ENCODE measurements at regions not wholly inside any gene's neighbourhood (a gene's known extent, or its start where the extent isn't known, plus 50 kb on each side); places are given as distances from the start of the nearest gene placed in this dataset.
"Not testable (repeated sequence)": the region's sequence is repeated elsewhere in the genome, so short reads cannot be mapped to it uniquely, and the experiment has no call there.

DNA sequence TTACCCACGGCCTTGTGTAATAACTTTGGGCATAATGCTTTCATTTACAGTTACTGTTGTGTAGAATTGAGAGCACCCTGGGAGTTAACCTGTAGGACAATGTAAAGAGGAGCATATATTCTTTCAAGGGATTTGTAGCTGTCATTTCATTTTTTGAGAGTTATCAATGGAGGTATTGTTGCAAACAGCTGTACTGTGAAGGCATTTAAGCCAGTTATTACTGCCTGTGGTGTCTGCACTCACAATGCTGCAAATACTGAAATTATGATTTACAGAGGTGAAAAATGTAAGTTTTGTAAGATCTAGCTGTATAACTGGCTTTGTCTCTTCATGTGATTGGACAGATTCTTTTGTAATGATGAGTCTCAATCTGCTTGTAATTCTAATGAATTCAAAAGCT, 131.5 kb upstream of the FAT1 start:
- H3K4me3 ChIP-seq (ENCODE audit: low read length): no peak overlapping the region
- no peak for DNase-seq (ENCODE audit: low read depth)
- TF ChIP-seq, protein P1, sequence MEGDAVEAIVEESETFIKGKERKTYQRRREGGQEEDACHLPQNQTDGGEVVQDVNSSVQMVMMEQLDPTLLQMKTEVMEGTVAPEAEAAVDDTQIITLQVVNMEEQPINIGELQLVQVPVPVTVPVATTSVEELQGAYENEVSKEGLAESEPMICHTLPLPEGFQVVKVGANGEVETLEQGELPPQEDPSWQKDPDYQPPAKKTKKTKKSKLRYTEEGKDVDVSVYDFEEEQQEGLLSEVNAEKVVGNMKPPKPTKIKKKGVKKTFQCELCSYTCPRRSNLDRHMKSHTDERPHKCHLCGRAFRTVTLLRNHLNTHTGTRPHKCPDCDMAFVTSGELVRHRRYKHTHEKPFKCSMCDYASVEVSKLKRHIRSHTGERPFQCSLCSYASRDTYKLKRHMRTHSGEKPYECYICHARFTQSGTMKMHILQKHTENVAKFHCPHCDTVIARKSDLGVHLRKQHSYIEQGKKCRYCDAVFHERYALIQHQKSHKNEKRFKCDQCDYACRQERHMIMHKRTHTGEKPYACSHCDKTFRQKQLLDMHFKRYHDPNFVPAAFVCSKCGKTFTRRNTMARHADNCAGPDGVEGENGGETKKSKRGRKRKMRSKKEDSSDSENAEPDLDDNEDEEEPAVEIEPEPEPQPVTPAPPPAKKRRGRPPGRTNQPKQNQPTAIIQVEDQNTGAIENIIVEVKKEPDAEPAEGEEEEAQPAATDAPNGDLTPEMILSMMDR (IDR thresholded peaks at IDR 0.05; ENCODE audit: insufficient read depth, low read depth, low read length, missing control alignments): no peak

DNA sequence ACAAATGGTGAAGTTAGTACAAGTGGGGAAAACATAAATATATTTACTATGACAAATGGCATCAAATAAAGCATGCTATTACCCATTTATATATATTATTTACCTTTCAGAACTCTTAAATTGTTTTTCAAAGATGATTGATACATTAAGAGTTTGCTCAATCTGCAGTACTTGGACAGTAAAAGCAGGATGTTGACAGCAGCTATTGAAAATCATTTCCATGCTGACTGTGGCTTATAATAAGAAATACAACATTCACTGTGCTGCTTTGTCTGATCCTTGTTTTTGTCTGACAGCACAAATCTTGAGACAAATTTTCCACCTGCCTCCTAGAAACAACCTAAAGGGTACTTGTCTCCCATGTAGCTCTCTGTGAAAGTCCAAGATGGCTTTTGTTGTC, 134.1 kb upstream of the FAT1 start:
- H3K4me3 ChIP-seq (ENCODE audit: low read length): no peak overlapping the region
- DNase-seq (ENCODE audit: low read depth): no peak
- TF ChIP-seq, protein P1 (IDR thresholded peaks at IDR 0.05; ENCODE audit: insufficient read depth, low read depth, low read length, missing control alignments): no peak

DNA sequence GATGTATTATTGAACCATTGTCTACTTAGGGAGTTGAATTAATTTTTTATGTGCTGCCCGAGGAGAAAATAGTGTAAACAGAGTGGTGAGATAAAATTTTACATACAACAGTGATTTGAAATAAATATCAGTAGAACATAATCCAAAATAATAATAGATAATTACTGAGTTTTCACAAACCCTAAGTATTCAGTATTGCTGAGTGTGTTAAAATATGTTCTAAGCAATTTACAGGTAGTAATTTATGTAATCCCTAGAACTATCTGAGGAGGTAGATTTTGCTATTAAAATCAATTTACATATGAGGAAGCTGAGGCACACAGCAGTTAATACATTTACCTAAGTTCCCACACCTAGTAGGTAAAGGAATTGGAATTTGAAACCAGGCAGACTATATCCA, 134.7 kb upstream of the FAT1 start:
- H3K4me3 ChIP-seq (ENCODE audit: low read length): no peak overlapping the region
- no peak for DNase-seq (ENCODE audit: low read depth)
- TF ChIP-seq, protein P1 (IDR thresholded peaks at IDR 0.05; ENCODE audit: insufficient read depth, low read depth, low read length, missing control alignments): no peak

- TF ChIP-seq, protein P1 (IDR thresholded peaks at IDR 0.05; ENCODE audit: insufficient read depth, low read depth, low read length, missing control alignments): no peak
- no peak for DNase-seq (ENCODE audit: low read depth)
- no peak overlapping the region for H3K4me3 ChIP-seq (ENCODE audit: low read length)
Measured at GRCh38 chr4:186859420-186859819, 135.8 kb upstream of the FAT1 start.

GRCh38 chr4:186861317-186861716, 137.7 kb upstream of the FAT1 start:
- DNase-seq (ENCODE audit: low read depth): no peak
- TF ChIP-seq, protein P1 (IDR thresholded peaks at IDR 0.05; ENCODE audit: insufficient read depth, low read depth, low read length, missing control alignments): no peak
- no peak overlapping the region for H3K4me3 ChIP-seq (ENCODE audit: low read length)

DNA sequence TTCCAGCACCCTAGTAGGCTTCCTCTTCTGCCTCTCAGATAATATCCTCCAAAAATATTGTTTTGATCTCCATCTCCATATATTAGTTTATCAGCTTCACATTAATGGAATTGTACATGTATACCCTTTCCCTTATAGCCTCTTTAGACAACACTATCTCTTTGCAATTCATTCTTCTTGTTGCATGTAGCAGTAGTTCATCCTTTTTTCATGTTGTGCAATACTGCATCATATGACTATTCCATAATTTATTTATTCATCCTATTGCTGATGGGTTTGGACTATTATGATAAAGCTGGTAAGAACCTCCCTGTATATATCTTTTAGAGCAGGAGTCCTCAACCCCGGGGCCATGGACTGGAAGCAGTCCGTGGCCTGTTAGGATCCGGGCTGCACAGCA, 148.2 kb upstream of the FAT1 start:
- no peak for DNase-seq (ENCODE audit: low read depth)
- no peak overlapping the region for H3K4me3 ChIP-seq (ENCODE audit: low read length)
- TF ChIP-seq, protein P1 (IDR thresholded peaks at IDR 0.05; ENCODE audit: insufficient read depth, low read depth, low read length, missing control alignments): no peak

GRCh38 chr4:186873095-186873494, 149.4 kb upstream of the FAT1 start:
- not testable (repeated sequence) for DNase-seq (ENCODE audit: low read depth); H3K4me3 ChIP-seq (ENCODE audit: low read length)

GRCh38 chr4:186875476-186875875, 151.8 kb upstream of the FAT1 start:
- TF ChIP-seq, protein P1 (IDR thresholded peaks at IDR 0.05; ENCODE audit: insufficient read depth, low read depth, low read length, missing control alignments): no peak
- no peak for DNase-seq (ENCODE audit: low read depth)

More at GRCh38 chr4:186875476-186875875, 151.8 kb upstream of the FAT1 start:
- H3K4me3 ChIP-seq (ENCODE audit: low read length): no peak overlapping the region
